ENCODE measurements at regions not wholly inside any gene's neighbourhood (a gene's known extent, or its start where the extent isn't known, plus 50 kb on each side); places are given as distances from the start of the nearest gene placed in this dataset.

DNA sequence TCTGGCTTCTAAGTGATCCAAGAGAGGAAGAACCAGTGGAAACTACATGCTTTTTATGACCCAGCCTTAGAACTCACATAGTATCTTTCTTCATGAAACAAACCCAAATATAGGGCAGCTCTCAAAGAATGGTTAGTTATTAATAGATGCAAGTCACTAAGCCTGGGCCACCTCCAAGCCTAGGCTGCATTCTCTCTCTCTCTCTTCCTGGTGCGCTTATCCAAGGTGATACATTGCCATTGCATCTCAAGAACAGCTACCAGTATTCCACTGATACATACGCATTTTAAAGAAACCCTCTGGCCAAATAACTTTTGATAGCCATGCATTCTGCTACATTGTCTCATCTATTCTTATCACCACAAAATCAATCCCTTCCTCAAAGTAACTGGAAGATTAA is 455.6 kb upstream of the ADGRL2 start:
- no peak for TF ChIP-seq POLR2A (IDR thresholded peaks at IDR 0.05)
- TF ChIP-seq, protein P1, sequence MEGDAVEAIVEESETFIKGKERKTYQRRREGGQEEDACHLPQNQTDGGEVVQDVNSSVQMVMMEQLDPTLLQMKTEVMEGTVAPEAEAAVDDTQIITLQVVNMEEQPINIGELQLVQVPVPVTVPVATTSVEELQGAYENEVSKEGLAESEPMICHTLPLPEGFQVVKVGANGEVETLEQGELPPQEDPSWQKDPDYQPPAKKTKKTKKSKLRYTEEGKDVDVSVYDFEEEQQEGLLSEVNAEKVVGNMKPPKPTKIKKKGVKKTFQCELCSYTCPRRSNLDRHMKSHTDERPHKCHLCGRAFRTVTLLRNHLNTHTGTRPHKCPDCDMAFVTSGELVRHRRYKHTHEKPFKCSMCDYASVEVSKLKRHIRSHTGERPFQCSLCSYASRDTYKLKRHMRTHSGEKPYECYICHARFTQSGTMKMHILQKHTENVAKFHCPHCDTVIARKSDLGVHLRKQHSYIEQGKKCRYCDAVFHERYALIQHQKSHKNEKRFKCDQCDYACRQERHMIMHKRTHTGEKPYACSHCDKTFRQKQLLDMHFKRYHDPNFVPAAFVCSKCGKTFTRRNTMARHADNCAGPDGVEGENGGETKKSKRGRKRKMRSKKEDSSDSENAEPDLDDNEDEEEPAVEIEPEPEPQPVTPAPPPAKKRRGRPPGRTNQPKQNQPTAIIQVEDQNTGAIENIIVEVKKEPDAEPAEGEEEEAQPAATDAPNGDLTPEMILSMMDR (IDR thresholded peaks at IDR 0.05), result no peak
- intact Hi-C loops (cut with DNase I), result no loop called here
- no peak for ATAC-seq
- Histone ChIP-seq H3K4me3 (no peak overlapping the region), H3K36me3 (no peaks in the 10 kb centered on the region), H3K4me1 (no peaks in the 10 kb centered on the region), H3K9me3 (no peaks in the 10 kb centered on the region), H3K27ac (no peak overlapping the region), H3K27me3 (no peaks in the 10 kb centered on the region)
- no peak for DNase-seq
- WGBS (ENCODE audit: insufficient coverage, low coverage, low lambda C conversion rate, missing lambda C conversion rate), result 84% methylated on average over 2 of the region's 2 CpGs

DNA sequence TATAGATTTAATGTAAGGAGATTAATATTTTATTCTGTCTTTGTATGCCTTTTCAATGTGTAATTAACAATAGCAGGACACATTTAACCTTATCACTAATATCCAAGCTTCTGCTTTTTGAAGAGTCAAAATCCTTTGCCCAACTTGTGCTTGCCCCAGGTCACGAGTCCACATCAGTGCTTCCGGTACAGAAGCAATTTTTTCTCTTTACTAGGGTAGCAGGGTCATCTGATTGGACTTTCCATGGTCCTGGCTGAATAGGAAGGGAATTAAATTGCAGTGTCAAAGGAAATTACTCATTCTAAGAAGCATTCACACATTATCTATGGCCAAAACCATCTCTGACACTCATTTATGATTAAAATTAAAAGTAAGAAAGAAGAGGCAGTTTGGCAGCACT is 460.5 kb upstream of the ADGRL2 start:
- 26% methylated on average over 2 of the region's 2 CpGs for WGBS (ENCODE audit: insufficient coverage, low coverage, low lambda C conversion rate, missing lambda C conversion rate)
- ATAC-seq (peak in 2 of 4 donors; percentile 25 to 61), DNase-seq (no peak)
- no peaks in the 10 kb centered on the region for H3K36me3 ChIP-seq
- H3K9me3 ChIP-seq, result no peaks in the 10 kb centered on the region
- no peak overlapping the region for H3K4me3 ChIP-seq
- H3K4me1 ChIP-seq, result no peaks in the 10 kb centered on the region
- intact Hi-C loops (cut with DNase I), result no loop called here
- no peak overlapping the region for H3K27ac ChIP-seq
- H3K27me3 ChIP-seq, result no peaks in the 10 kb centered on the region
- no peak for TF ChIP-seq POLR2A (IDR thresholded peaks at IDR 0.05)
- TF ChIP-seq, protein P1 (IDR thresholded peaks at IDR 0.05), result no peak

DNA sequence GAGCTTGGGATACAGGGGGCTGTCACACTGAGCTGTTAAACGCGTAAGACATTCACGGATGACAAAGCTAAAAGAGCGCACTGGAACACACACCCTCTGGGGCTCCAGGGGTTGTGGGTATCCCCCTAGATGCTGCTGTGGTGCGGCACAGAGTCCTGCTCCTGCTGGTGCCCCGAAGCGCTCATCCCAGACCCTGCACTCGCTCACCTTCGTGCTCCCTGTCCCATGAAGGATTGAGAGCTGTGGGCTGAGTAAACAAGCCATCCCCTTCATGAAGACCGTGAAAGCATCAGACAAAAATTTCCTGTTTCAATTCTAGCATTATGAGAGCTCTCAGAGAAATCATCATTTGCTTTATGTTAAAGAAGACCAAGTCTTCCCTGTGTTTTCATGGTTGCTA is 463.5 kb upstream of the ADGRL2 start:
- no peak overlapping the region for H3K4me3 ChIP-seq
- no peaks in the 10 kb centered on the region for H3K27me3 ChIP-seq
- no peaks in the 10 kb centered on the region for H3K36me3 ChIP-seq
- intact Hi-C loops (cut with DNase I), result no loop called here
- 76% methylated on average over 5 of the region's 10 CpGs for WGBS (ENCODE audit: insufficient coverage, low coverage, low lambda C conversion rate, missing lambda C conversion rate)
- TF ChIP-seq POLR2A (IDR thresholded peaks at IDR 0.05), result no peak
- TF ChIP-seq, protein P1 (IDR thresholded peaks at IDR 0.05), result no peak
- H3K4me1 ChIP-seq, result no peaks in the 10 kb centered on the region
- no peak for DNase-seq
- H3K27ac ChIP-seq, result no peak overlapping the region
- ATAC-seq, result no peak
- no peaks in the 10 kb centered on the region for H3K9me3 ChIP-seq

- Histone ChIP-seq H3K27ac (no peak overlapping the region), H3K4me1 (no peaks in the 10 kb centered on the region), H3K4me3 (no peak overlapping the region), H3K9me3 (no peaks in the 10 kb centered on the region), H3K36me3 (no peaks in the 10 kb centered on the region), H3K27me3 (no peaks in the 10 kb centered on the region)
- DNase-seq (no peak), ATAC-seq (no peak)
- 75% methylated on average over 2 of the region's 2 CpGs for WGBS (ENCODE audit: insufficient coverage, low coverage, low lambda C conversion rate, missing lambda C conversion rate)
- TF ChIP-seq, protein P1 (IDR thresholded peaks at IDR 0.05), result no peak
- no peak for TF ChIP-seq POLR2A (IDR thresholded peaks at IDR 0.05)
- intact Hi-C loops (cut with DNase I), result no loop called here
Observed at GRCh38 chr1:81335876-81336275, 464.9 kb upstream of the ADGRL2 start.

DNA sequence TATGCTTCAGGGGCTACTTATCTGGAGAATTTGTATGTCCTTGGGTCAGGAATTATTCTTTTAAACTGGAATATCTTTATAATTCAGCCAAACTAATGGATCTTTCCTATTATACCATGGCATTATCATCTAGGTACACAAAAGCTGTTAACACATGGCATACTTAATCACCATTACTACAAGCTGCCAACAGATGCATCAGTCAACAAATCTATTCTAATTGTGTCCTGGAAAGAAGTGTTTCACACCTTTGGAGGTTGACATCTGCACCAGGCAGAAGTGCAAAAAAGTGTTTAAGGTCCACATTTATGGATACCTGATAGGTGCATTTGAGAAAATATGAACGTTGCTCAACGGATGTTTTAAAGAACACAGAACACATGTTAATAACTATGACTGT is 470.2 kb upstream of the ADGRL2 start:
- DNase-seq (no peak), ATAC-seq (no peak)
- intact Hi-C loops (cut with DNase I), result no loop called here
- WGBS (ENCODE audit: insufficient coverage, low coverage, low lambda C conversion rate, missing lambda C conversion rate), result 53% methylated on average over 2 of the region's 2 CpGs
- no peaks in the 10 kb centered on the region for H3K4me1 ChIP-seq
- H3K27ac ChIP-seq, result no peak overlapping the region
- no peaks in the 10 kb centered on the region for H3K27me3 ChIP-seq
- H3K9me3 ChIP-seq, result no peaks in the 10 kb centered on the region
- no peaks in the 10 kb centered on the region for H3K36me3 ChIP-seq
- TF ChIP-seq, protein P1 (IDR thresholded peaks at IDR 0.05), result no peak
- TF ChIP-seq POLR2A (IDR thresholded peaks at IDR 0.05), result no peak
- H3K4me3 ChIP-seq, result no peak overlapping the region

Measured in right lobe of liver (tissue), 6 donors.